ENCODE measurements at regions not wholly inside any gene's neighbourhood (a gene's known extent, or its start where the extent isn't known, plus 50 kb on each side); places are given as distances from the start of the nearest gene placed in this dataset.

- Histone ChIP-seq H3K36me3 (ENCODE audit: control insufficient read depth in 1 of 2, insufficient read depth in 2 of 2, low read length in 2 of 2) (no peaks in the 10 kb centered on the region), H3K4me1 (ENCODE audit: control insufficient read depth in 1 of 2, insufficient read depth in 2 of 2, low read length in 2 of 2) (no peaks in the 10 kb centered on the region), H2AFZ (ENCODE audit: low read depth, low read length, poor library complexity, severe bottlenecking) (no peak overlapping the region), H3K9ac (ENCODE audit: low read length) (no peak overlapping the region), H3K27ac (ENCODE audit: low read depth, low read length) (no peak overlapping the region), H3K4me2 (ENCODE audit: low read length) (no peak overlapping the region), H4K20me1 (ENCODE audit: insufficient read depth) (no peaks in the 10 kb centered on the region), H3K79me2 (ENCODE audit: insufficient read depth, low read length) (no peaks in the 10 kb centered on the region), H3K9me2 (ENCODE audit: insufficient read depth) (no peaks in the 10 kb centered on the region), H3K9me3 (ENCODE audit: control insufficient read depth in 1 of 2, insufficient read depth in 1 of 2, low read depth in 1 of 2, low read length in 2 of 2) (peaks cover 0 to 5% of the 10 kb centered on the region in 2 experiments; a peak in 1 of 4 replicates), H3K4me3 (replicated peaks in 1 of 2; ENCODE audit: low read depth in 1 of 2, low read length in 2 of 2) (no peak overlapping the region), H3K27me3 (ENCODE audit: insufficient read depth, low read length) (no peaks in the 10 kb centered on the region)
- ChIA-PET RAD21 (ENCODE audit: low non-redundant PET in 1 of 2, low total read pairs in 2 of 2, uncharacterized antibody in 2 of 2, unreplicated experiment in 2 of 2) (no interaction called here), CTCF (no interaction called here), POLR2A (no interaction called here)
- intact Hi-C loops (cut with micrococcal nuclease), result no loop called here
- DNase-seq (ENCODE audit: low read depth, low spot score), result no peak
- TF ChIP-seq EZH2 (IDR thresholded peaks at IDR 0.05) (no peak), MAX (IDR thresholded peaks at IDR 0.05) (no peak), POLR2AphosphoS5 (IDR thresholded peaks at IDR 0.05; ENCODE audit: low read depth, low read length) (no peak), ATF3 (IDR thresholded peaks at IDR 0.05) (no peak), CEBPB (IDR thresholded peaks at IDR 0.05; ENCODE audit: low read depth) (no peak), FOSL1 (IDR thresholded peaks at IDR 0.05; ENCODE audit: low read depth) (no peak), ZNF274 (IDR thresholded peaks at IDR 0.05; ENCODE audit: low read depth, low read length) (no peak), RAD21 (IDR thresholded peaks at IDR 0.05; ENCODE audit: low read depth) (no peak), YY1 (IDR thresholded peaks at IDR 0.05; ENCODE audit: extremely low read depth, insufficient replicate concordance, low read depth, low read length) (no peak), CBX3 (IDR thresholded peaks at IDR 0.05; ENCODE audit: low read depth) (no peak), SIN3A (IDR thresholded peaks at IDR 0.05; ENCODE audit: low read depth) (no peak), ZFX (IDR thresholded peaks at IDR 0.05) (no peak), POLR2A (IDR thresholded peaks at IDR 0.05; ENCODE audit: borderline replicate concordance, extremely low read depth, insufficient read depth, insufficient read length) (no peak), EZH2phosphoT487 (IDR thresholded peaks at IDR 0.05; ENCODE audit: borderline replicate concordance) (no peak), SP1 (IDR thresholded peaks at IDR 0.05; ENCODE audit: low read depth) (no peak), EGR1 (IDR thresholded peaks at IDR 0.05; ENCODE audit: low read depth) (no peak), CTCF (IDR thresholded peaks at IDR 0.05 in 2 of 3, conservative IDR thresholded peaks at IDR 0.05 in 1 of 3; ENCODE audit: borderline replicate concordance in 1 of 3, insufficient read depth in 1 of 3, low read depth in 2 of 3, low read length in 2 of 3) (no peak), REST (IDR thresholded peaks at IDR 0.05; ENCODE audit: low read depth) (no peak), JUND (IDR thresholded peaks at IDR 0.05) (no peak), ZBTB33 (IDR thresholded peaks at IDR 0.05; ENCODE audit: extremely low read depth, insufficient replicate concordance, low read length) (no peak)
- ATAC-seq, result no peak
- no TSS peak for BruUV-seq (replicated peaks)
These were observed 67.6 kb upstream of the GUCA2B start for GRCh38 chr1:42085596-42085995.
